ENCODE measurements at regions not wholly inside any gene's neighbourhood (a gene's known extent, or its start where the extent isn't known, plus 50 kb on each side); places are given as distances from the start of the nearest gene placed in this dataset.

GRCh38 chr10:20726381-20726780 lies 170.7 kb downstream of the NEBL start:
- DNase-seq: no peak

- no peak for DNase-seq
Observed at GRCh38 chr10:20714979-20715378, 182.1 kb downstream of the NEBL start.

GRCh38 chr10:20714518-20714917 lies 182.6 kb downstream of the NEBL start:
- DNase-seq: no peak

GRCh38 chr10:20713420-20713819 lies 183.7 kb downstream of the NEBL start:
- DNase-seq: no peak

GRCh38 chr10:20712774-20713173 lies 184.3 kb downstream of the NEBL start:
- no peak for DNase-seq

- no peak for DNase-seq
Observed at GRCh38 chr10:20709708-20710107, 187.4 kb downstream of the NEBL start.

- DNase-seq: no peak
Observed at GRCh38 chr10:20708305-20708704, 188.8 kb downstream of the NEBL start.

- DNase-seq: no peak
Observed at GRCh38 chr10:20707251-20707650, 189.9 kb downstream of the NEBL start.

- DNase-seq: no peak
Observed at GRCh38 chr10:20698837-20699236, 198.3 kb downstream of the NEBL start.

GRCh38 chr10:20694296-20694695 lies 202.8 kb downstream of the NEBL start:
- no peak for DNase-seq

GRCh38 chr10:20688797-20689544 lies 208.1 kb downstream of the NEBL start:
- no peak for DNase-seq

GRCh38 chr10:20686015-20686635 lies 211.0 kb downstream of the NEBL start:
- no peak for DNase-seq

GRCh38 chr10:20685462-20685861 lies 211.6 kb downstream of the NEBL start:
- no peak for DNase-seq

- no peak for DNase-seq
Observed at GRCh38 chr10:20683345-20683744, 213.8 kb downstream of the NEBL start.

- no peak for DNase-seq
Observed at GRCh38 chr10:20682782-20683181, 214.3 kb downstream of the NEBL start.

GRCh38 chr10:20677340-20677739 lies 219.8 kb downstream of the NEBL start:
- no peak for DNase-seq

GRCh38 chr10:20674926-20675325 lies 222.2 kb downstream of the NEBL start:
- DNase-seq: no peak

- DNase-seq: no peak
Observed at GRCh38 chr10:20673175-20673574, 223.9 kb downstream of the NEBL start.

- DNase-seq: no peak
Observed at GRCh38 chr10:20672741-20673140, 224.4 kb downstream of the NEBL start.

GRCh38 chr10:20670579-20670978 lies 226.5 kb downstream of the NEBL start:
- no peak for DNase-seq

GRCh38 chr10:20668985-20669384 lies 228.1 kb downstream of the NEBL start:
- DNase-seq: no peak

- DNase-seq: no peak
Observed at GRCh38 chr10:20662742-20663141, 234.4 kb downstream of the NEBL start.

GRCh38 chr10:20659225-20659624 lies 237.9 kb downstream of the NEBL start:
- DNase-seq: no peak

- DNase-seq: no peak
Observed at GRCh38 chr10:20658158-20658557, 239.0 kb downstream of the NEBL start.

GRCh38 chr10:20656886-20657285 lies 240.2 kb downstream of the NEBL start:
- DNase-seq: no peak
